CD4-positive, alpha-beta T cell treated with Interleukin-21 for 1 hour (primary cell): ENCODE measurements at regions not wholly inside any gene's neighbourhood (a gene's known extent, or its start where the extent isn't known, plus 50 kb on each side); places are given as distances from the start of the nearest gene placed in this dataset.
"Not testable (repeated sequence)": the region's sequence is repeated elsewhere in the genome, so short reads cannot be mapped to it uniquely, and the experiment has no call there.

Source experiments
- DNase-seq: peaks from one replicate; pipeline ENCODE4 v3.0.0-alpha.2; 2020

- no peak for DNase-seq
These were observed 113.0 kb upstream of the SYT13 start for GRCh38 chr11:45399166-45399565.

GRCh38 chr11:45398325-45398724, 112.2 kb upstream of the SYT13 start:
- DNase-seq: no peak

- no peak for DNase-seq
These were observed 110.3 kb upstream of the SYT13 start for GRCh38 chr11:45396394-45396793.

GRCh38 chr11:45395947-45396346, 109.8 kb upstream of the SYT13 start:
- no peak for DNase-seq

GRCh38 chr11:45395421-45395820, 109.3 kb upstream of the SYT13 start:
- no peak for DNase-seq

- no peak for DNase-seq
These were observed 108.3 kb upstream of the SYT13 start for GRCh38 chr11:45394294-45395085.

- no peak for DNase-seq
These were observed 107.7 kb upstream of the SYT13 start for GRCh38 chr11:45393826-45394225.

- DNase-seq: no peak
These were observed 107.2 kb upstream of the SYT13 start for GRCh38 chr11:45393334-45393733.

- DNase-seq: no peak
These were observed 106.5 kb upstream of the SYT13 start for GRCh38 chr11:45392591-45393091.

- no peak for DNase-seq
These were observed 106.0 kb upstream of the SYT13 start for GRCh38 chr11:45392154-45392553.

- DNase-seq: no peak
These were observed 105.2 kb upstream of the SYT13 start for GRCh38 chr11:45391168-45391850.

GRCh38 chr11:45390407-45390806, 104.3 kb upstream of the SYT13 start:
- DNase-seq: no peak

- DNase-seq: no peak
These were observed 102.3 kb upstream of the SYT13 start for GRCh38 chr11:45388472-45388871.

GRCh38 chr11:45387885-45388284, 101.7 kb upstream of the SYT13 start:
- not testable (repeated sequence) for DNase-seq

GRCh38 chr11:45386972-45387371, 100.8 kb upstream of the SYT13 start:
- DNase-seq: no peak

- peak; percentile 17 for DNase-seq
These were observed 99.7 kb upstream of the SYT13 start for GRCh38 chr11:45385844-45386243.

- DNase-seq: no peak
These were observed 99.3 kb upstream of the SYT13 start for GRCh38 chr11:45385423-45385822.

- DNase-seq: no peak
These were observed 98.6 kb upstream of the SYT13 start for GRCh38 chr11:45384711-45385241.

GRCh38 chr11:45384016-45384415, 97.9 kb upstream of the SYT13 start:
- DNase-seq: no peak

GRCh38 chr11:45383224-45383623, 97.1 kb upstream of the SYT13 start:
- DNase-seq: peak; percentile 9

- no peak for DNase-seq
These were observed 96.2 kb upstream of the SYT13 start for GRCh38 chr11:45382133-45382878.

GRCh38 chr11:45379162-45379863, 93.2 kb upstream of the SYT13 start:
- DNase-seq: no peak

GRCh38 chr11:45378516-45378915, 92.4 kb upstream of the SYT13 start:
- DNase-seq: no peak
